Thoracic aorta (tissue), 2 donors: ENCODE measurements at regions not wholly inside any gene's neighbourhood (a gene's known extent, or its start where the extent isn't known, plus 50 kb on each side); places are given as distances from the start of the nearest gene placed in this dataset.

ENCODE experiments used
- ATAC-seq: fragments of 150-250 bp; one replicate; pipeline ENCODE4 v1.8.0; 2017; ENCODE audit warnings: low read depth; ENCODE audit not compliant: insufficient number of reproducible peaks, low FRiP score
- DNase-seq: peaks from one replicate; pipeline ENCODE4 v3.0.0-alpha.2; 2020; ENCODE audit warnings: low spot score
- H3K27ac ChIP-seq, 2 donors: fragments of 200-600 bp; sonication (generic); 1 replicate in 1 of 2; 2 replicates in 1 of 2; pipeline ENCODE4 v1.5.1; 2016; ENCODE audit warnings: mild to moderate bottlenecking in 2 of 2, moderate library complexity in 2 of 2
- H3K27me3 ChIP-seq: fragments of 200-600 bp; sonication (generic); replicated peaks from 2 replicates; pipeline ENCODE4 v1.6.0; 2016; ENCODE audit warnings: mild to moderate bottlenecking; ENCODE audit not compliant: insufficient read depth
- H3K36me3 ChIP-seq: fragments of 200-600 bp; sonication (generic); one replicate; pipeline ENCODE4 v1.5.1; 2016
- H3K4me1 ChIP-seq, 2 donors: fragments of 200-600 bp; sonication (generic); 1 replicate in 1 of 2; 2 replicates in 1 of 2; pipeline versions ENCODE4 v1.5.1 to v1.6.0; 2016; ENCODE audit warnings: low read depth in 2 of 2, mild to moderate bottlenecking in 1 of 2; ENCODE audit not compliant: control insufficient read depth in 1 of 2
- H3K4me3 ChIP-seq: fragments of 200-600 bp; sonication (generic); 2 replicates; pipeline ENCODE4 v1.5.1; 2016; ENCODE audit warnings: mild to moderate bottlenecking
- H3K9me3 ChIP-seq: fragments of 200-600 bp; sonication (generic); 2 replicates; pipeline ENCODE4 v1.5.1; 2016
- CTCF ChIP-seq: fragments of 200-600 bp; sonication (generic); IDR thresholded peaks from one replicate; pipeline ENCODE4 v1.5.1; 2019; ENCODE audit warnings: antibody characterized with exemption

DNA sequence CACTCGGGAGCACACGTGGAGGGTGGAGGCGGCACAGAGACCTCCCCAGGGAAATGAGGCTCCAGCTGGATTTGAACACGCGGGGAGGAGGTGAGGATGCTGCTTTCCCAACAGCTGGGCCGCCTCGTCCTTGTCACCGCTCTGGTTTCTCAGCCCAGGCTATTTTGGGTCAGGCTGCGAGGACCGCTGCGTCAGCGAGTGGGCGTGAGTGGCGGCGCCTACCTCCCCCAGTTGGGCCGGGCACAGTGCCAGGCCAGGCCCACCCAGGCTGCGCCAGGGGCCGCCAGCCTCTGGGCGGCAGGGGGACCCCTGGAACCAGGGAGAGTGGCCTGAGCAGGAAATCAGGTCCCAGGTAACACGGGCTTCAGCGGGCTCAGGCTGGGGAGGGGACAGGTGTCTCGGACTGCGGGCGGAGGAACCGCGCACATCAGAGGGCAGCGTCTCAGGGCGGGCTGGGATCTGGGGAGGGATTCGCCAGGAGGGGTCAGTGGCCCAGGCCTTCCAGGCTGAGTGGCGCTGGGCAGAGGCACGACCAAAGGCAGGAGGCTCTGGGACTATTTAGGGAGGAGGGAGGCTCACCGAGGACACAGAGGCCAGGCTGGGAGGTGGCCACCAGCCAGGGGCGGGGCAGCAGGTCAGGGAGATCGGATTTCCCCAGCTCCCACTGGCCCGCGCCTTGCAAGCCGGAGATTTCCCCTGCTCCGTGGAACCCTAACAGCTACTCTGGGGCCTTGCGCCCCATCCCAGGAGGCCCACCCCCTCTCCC lies 125.2 kb upstream of the RET start:
- no peaks in the 10 kb centered on the region for H3K9me3 ChIP-seq
- TF ChIP-seq CTCF, result no peak
- no peak for ATAC-seq
- no peaks in the 10 kb centered on the region for H3K27me3 ChIP-seq
- DNase-seq, result no peak
- no peaks in the 10 kb centered on the region for H3K36me3 ChIP-seq
- no peak overlapping the region for H3K27ac ChIP-seq
- H3K4me3 ChIP-seq, result no peak overlapping the region
- H3K4me1 ChIP-seq, result no peaks in the 10 kb centered on the region

- Histone ChIP-seq H3K4me1 (no peaks in the 10 kb centered on the region), H3K9me3 (no peaks in the 10 kb centered on the region), H3K27me3 (no peaks in the 10 kb centered on the region), H3K4me3 (no peak overlapping the region), H3K36me3 (no peaks in the 10 kb centered on the region), H3K27ac (no peak overlapping the region)
- DNase-seq (no peak), ATAC-seq (no peak)
- no peak for TF ChIP-seq CTCF
These were observed 124.5 kb upstream of the RET start for GRCh38 chr10:42952349-42952748.

DNA sequence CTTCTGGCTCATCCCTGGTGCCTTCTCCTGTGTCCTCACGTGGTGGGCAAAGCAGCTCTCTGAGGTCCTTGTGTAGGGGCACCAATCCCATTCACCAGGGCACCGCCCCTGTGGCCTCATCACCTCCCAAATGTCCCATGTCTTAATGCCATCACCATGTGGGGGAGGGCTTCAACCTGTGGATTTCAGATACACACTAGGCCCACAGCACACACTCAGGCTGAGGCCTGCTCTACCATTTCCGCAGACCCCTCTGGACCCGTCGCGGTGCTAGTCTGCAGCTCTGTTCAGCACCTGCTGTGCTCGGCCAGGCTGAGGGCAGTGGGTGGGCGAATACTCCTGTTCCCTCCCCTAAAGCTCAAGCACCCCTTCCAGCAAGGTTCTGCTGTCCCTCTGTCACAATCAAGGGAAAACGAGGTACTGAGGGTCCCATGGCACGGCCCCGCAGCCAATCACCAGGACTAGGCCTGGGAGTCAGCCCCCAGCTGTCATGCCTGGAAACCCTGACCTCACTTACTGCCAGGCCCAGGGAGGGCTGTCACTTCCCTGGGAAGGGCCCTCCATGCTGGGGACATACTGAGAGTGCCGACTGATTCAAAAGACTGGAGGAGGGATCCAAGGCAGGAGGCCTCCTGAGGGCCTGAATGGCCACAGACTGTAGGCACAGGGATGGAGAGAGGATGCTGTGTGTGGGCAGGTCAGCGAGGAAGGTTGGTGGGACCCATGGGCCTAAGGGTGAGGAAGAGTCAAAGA lies 123.8 kb upstream of the RET start:
- Histone ChIP-seq H3K27me3 (no peaks in the 10 kb centered on the region), H3K4me1 (no peaks in the 10 kb centered on the region), H3K9me3 (no peaks in the 10 kb centered on the region), H3K27ac (no peak overlapping the region), H3K36me3 (no peaks in the 10 kb centered on the region), H3K4me3 (no peak overlapping the region)
- ATAC-seq (no peak), DNase-seq (no peak)
- no peak for TF ChIP-seq CTCF

DNA sequence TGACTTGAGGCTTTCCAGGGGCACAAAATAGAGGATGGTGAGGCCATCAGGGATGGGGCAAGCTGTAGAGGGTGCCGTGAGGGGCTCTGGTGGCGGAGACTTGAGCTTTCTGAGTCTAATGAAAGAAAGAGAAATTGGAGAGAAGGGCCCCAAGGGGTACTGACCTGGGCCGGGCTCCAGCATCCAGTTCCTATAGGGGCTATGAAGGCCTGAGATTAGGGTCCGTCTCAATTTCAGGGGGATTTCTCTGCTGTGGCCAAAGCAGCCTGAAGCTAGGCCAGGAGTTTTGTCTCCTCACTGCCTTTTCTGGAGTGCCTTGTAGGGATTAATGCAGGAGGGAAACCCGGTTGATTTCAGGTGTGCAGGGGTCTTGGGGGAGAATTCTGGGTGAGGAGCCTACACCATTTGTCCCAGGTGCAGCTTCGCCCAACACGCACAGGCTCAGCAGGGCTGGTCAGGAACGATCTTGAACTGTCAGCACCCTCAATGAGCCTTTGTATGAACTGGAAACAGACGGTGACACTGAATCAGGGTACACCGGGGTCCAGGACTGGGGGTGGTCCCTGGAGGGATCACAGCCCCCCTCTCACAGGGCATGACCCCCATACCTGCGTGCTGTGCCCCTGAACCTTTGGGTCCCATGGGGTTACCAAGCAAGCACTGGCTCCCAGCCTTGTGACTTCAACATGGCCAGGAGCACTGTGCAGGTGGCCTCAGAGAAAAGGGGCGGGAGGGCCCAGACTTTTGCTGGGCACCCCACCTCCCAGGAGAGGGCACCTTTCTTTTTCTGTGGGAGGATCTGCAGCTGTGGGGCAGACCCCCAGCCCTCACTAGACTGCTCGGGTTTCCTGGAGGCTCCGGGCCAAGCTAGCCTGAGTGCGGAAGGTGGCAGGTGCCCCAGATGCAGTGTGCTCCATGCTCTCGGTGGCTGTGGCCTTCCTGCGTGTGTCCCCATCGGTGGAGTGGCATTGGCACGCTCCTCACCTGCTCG lies 122.9 kb upstream of the RET start:
- no peaks in the 10 kb centered on the region for H3K9me3 ChIP-seq
- ATAC-seq, result no peak
- no peaks in the 10 kb centered on the region for H3K36me3 ChIP-seq
- H3K4me1 ChIP-seq, result no peaks in the 10 kb centered on the region
- DNase-seq, result no peak
- no peaks in the 10 kb centered on the region for H3K27me3 ChIP-seq
- no peak for TF ChIP-seq CTCF
- no peak overlapping the region for H3K4me3 ChIP-seq
- H3K27ac ChIP-seq, result no peak overlapping the region
